ENCODE measurements at regions not wholly inside any gene's neighbourhood (a gene's known extent, or its start where the extent isn't known, plus 50 kb on each side); places are given as distances from the start of the nearest gene placed in this dataset.

DNA sequence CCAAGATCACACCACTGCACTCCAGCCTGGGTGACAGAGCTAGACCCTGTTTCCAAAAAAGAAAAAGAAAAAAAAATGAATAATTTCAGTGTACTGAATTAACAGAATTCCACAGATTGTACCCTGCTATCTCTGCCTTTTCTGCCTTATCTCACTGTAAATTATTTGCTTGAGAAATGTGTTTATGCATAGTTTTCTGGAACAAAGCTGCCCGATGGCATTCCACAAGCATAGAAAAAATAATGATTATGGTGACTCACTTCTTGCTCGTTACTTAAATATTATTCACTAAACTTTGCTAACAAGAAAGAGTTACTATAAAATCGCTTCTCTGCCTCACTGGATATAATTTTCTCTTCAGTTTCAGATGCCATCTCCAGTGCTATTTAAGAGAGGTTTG, 88.7 kb upstream of the FAM169A start:
- Histone ChIP-seq H3K27ac (replicated peaks) (no peak overlapping the region), H3K9me3 (replicated peaks) (peaks cover 7% of the 10 kb centered on the region), H3K27me3 (ENCODE audit: low read depth) (peaks cover 19% of the 10 kb centered on the region), H3K36me3 (no peaks in the 10 kb centered on the region), H3K4me1 (no peaks in the 10 kb centered on the region), H3K4me3 (no peak overlapping the region)
- DNase-seq, result no peak
- TF ChIP-seq, protein P1, sequence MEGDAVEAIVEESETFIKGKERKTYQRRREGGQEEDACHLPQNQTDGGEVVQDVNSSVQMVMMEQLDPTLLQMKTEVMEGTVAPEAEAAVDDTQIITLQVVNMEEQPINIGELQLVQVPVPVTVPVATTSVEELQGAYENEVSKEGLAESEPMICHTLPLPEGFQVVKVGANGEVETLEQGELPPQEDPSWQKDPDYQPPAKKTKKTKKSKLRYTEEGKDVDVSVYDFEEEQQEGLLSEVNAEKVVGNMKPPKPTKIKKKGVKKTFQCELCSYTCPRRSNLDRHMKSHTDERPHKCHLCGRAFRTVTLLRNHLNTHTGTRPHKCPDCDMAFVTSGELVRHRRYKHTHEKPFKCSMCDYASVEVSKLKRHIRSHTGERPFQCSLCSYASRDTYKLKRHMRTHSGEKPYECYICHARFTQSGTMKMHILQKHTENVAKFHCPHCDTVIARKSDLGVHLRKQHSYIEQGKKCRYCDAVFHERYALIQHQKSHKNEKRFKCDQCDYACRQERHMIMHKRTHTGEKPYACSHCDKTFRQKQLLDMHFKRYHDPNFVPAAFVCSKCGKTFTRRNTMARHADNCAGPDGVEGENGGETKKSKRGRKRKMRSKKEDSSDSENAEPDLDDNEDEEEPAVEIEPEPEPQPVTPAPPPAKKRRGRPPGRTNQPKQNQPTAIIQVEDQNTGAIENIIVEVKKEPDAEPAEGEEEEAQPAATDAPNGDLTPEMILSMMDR (IDR thresholded peaks at IDR 0.05; ENCODE audit: borderline replicate concordance), result no peak
- intact Hi-C loops (cut with micrococcal nuclease), result no loop called here

DNA sequence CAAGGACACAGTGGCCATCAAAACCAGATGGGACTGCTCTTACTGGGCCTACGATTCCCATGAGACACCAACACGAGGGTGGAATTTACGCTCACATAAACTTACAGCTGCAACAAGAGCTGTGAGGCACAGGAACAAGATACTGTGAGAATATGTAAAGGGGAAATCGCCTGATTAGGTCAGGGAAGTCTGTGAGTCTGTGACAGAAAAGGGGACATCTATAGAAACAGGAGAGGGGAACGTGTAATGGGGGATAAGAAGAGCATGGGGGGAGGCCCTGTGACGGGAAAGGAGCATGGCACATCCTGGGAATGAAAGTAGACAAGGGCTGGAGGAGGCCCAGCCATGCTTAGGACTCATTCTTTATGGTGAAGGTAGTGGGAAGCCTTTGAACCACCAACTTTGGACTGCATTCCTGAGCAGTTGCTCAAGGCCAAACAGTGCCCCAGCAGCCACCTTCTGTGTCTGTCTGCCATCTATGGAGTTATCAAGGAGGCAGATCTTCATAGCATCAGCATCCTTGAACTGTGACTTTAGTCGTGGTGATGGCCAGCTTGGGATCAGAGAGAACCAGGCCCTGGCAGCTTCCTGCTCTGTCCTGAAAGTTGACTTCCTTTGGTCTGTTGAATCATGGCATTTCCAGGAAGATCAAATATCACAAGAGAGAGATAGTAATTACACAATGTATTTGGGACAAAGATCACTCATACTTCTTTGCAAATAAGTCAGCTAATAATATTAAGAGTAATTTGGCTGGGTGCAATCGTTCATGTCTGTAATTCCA, 87.9 kb upstream of the FAM169A start:
- Histone ChIP-seq H3K36me3 (no peaks in the 10 kb centered on the region), H3K27me3 (ENCODE audit: low read depth) (peaks cover 19% of the 10 kb centered on the region), H3K4me3 (no peak overlapping the region), H3K4me1 (no peaks in the 10 kb centered on the region), H3K27ac (replicated peaks) (no peak overlapping the region), H3K9me3 (replicated peaks) (peaks cover 7% of the 10 kb centered on the region)
- DNase-seq, result no peak
- TF ChIP-seq, protein P1 (IDR thresholded peaks at IDR 0.05; ENCODE audit: borderline replicate concordance), result no peak
- intact Hi-C loops (cut with micrococcal nuclease), result no loop called here

DNA sequence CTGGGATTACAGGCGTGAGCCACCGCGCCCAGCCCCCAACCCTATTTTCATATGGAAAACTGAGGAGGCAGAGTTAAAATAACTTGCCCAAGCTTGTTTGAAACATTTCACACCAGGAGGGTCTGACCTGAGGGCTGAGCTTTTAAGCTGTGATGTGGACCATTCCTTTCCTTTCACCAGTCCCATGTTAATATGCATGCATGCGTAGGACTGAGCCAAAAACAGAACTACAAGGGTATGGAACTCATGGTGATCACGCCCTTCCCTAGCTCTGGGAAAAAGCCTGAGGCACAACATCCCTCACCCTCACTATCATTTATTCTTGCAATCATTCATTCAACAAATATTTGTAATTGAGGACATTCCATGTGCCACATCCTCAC, 87.4 kb upstream of the FAM169A start:
- TF ChIP-seq, protein P1 (IDR thresholded peaks at IDR 0.05; ENCODE audit: borderline replicate concordance), result no peak
- Histone ChIP-seq H3K4me3 (no peak overlapping the region), H3K4me1 (no peaks in the 10 kb centered on the region), H3K9me3 (replicated peaks) (peaks cover 7% of the 10 kb centered on the region), H3K27ac (replicated peaks) (no peak overlapping the region), H3K27me3 (ENCODE audit: low read depth) (peaks cover 19% of the 10 kb centered on the region), H3K36me3 (no peaks in the 10 kb centered on the region)
- no peak for DNase-seq
- intact Hi-C loops (cut with micrococcal nuclease), result no loop called here

DNA sequence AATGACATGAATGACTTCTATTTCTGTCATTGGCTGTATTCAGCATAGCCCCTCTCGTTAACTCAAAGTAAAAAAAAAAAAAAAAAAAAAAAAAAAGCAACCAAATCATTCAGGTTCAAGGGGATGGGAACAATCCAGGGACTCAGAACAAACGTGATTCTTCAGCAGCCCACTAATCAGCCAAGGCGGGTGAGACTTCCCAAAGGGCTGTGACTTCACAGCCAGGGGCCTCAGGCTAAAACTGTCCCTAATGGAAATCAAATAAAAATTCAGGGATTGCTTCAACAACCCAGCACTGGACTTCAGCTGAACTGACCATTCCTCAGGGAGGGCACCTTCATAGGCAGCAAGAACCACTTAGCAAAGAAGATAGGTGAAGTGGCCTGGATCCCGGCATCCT, 86.2 kb upstream of the FAM169A start:
- no peak overlapping the region for H3K4me3 ChIP-seq
- peaks cover 6% of the 10 kb centered on the region for H3K4me1 ChIP-seq
- intact Hi-C loops (cut with micrococcal nuclease), result no loop called here
- no peak for DNase-seq
- TF ChIP-seq, protein P1 (IDR thresholded peaks at IDR 0.05; ENCODE audit: borderline replicate concordance), result no peak
- no peaks in the 10 kb centered on the region for H3K36me3 ChIP-seq
- peaks cover 7% of the 10 kb centered on the region for H3K9me3 ChIP-seq (replicated peaks)
- H3K27ac ChIP-seq (replicated peaks), result no peak overlapping the region
- H3K27me3 ChIP-seq (ENCODE audit: low read depth), result peaks cover 19% of the 10 kb centered on the region

DNA sequence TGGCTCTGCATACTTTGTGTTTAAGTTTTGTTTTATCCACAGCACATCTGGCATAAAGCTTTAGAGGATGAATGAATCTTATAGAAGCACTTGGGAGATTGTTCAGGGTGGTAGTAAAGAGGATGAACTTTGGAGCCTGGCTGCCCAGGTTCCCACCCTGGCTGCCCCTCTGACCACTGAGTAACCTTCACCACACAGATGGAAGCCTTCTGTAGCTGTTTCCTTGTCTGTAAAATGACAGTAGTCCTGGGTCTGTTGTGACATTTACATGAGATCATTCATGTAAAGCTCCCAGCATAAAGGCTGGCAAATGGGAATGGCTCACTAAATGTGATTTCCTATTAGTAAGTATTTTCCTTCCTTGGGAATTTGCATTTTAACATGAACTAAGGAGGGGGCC, 85.7 kb upstream of the FAM169A start:
- peaks cover 19% of the 10 kb centered on the region for H3K27me3 ChIP-seq (ENCODE audit: low read depth)
- no peak for DNase-seq
- H3K36me3 ChIP-seq, result no peaks in the 10 kb centered on the region
- no peak overlapping the region for H3K4me3 ChIP-seq
- TF ChIP-seq, protein P1 (IDR thresholded peaks at IDR 0.05; ENCODE audit: borderline replicate concordance), result no peak
- no peak overlapping the region for H3K27ac ChIP-seq (replicated peaks)
- peaks cover 6% of the 10 kb centered on the region for H3K4me1 ChIP-seq
- intact Hi-C loops (cut with micrococcal nuclease), result no loop called here
- H3K9me3 ChIP-seq (replicated peaks), result peaks cover 7% of the 10 kb centered on the region
